Adrenal gland (tissue), 5 donors: ENCODE measurements at regions not wholly inside any gene's neighbourhood (a gene's known extent, or its start where the extent isn't known, plus 50 kb on each side); places are given as distances from the start of the nearest gene placed in this dataset.

Source experiments
- CTCF ChIP-seq, 6 experiments: fragments of 450-650 bp in 4 of 6; fragments of 200-600 bp in 2 of 6; sonication (generic) in 1 of 6; IDR thresholded peaks; 1 replicate in 5 of 6; 2 replicates in 1 of 6; pipeline versions ENCODE4 v1.5.1 to v1.8.0; 2016 to 2021; ENCODE audit warnings: antibody characterized with exemption in 6 of 6, mild to moderate bottlenecking in 2 of 6, moderate library complexity in 1 of 6
- POLR2A ChIP-seq, 2 donors: fragments of 450-650 bp; IDR thresholded peaks; one replicate each; pipeline ENCODE4 v1.6.1; 2017; ENCODE audit warnings: antibody characterized with exemption in 2 of 2, mild to moderate bottlenecking in 2 of 2, moderate library complexity in 1 of 2
- donor health status: DM: no; HTN: no; CAD: no.

DNA sequence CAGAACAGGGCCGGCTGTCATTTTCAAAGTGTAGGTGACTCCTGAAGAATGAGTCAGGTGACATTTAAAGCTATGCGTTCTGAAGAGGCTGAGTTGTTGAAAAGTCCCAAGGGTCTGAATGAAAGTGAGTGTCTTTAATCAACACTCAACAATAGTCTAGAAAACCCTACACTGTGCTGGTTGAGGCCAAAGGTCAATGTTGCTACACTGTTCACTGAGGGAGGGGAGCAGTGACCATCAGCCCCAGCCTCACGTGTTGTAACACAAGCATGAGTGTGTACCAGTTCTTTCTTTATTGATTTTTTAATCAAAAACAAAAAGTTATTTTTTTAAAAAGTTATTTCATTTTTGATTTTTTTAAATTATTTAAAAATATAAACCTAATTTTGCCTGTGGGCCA, 418.8 kb upstream of the LRFN5 start:
- TF ChIP-seq CTCF (IDR thresholded peaks at IDR 0.05) (no peak), POLR2A (IDR thresholded peaks at IDR 0.05) (no peak)
